Hepatocyte (in vitro differentiated cells): ENCODE measurements at regions not wholly inside any gene's neighbourhood (a gene's known extent, or its start where the extent isn't known, plus 50 kb on each side); places are given as distances from the start of the nearest gene placed in this dataset.

Experiments
- CTCF ChIP-seq: fragments of 200-600 bp; sonication (generic); IDR thresholded peaks from 2 replicates; pipeline ENCODE4 v1.5.1; 2016; ENCODE audit warnings: antibody characterized with exemption, mild to moderate bottlenecking; ENCODE audit not compliant: poor library complexity
- EZH2 ChIP-seq: fragments of 200-600 bp; sonication (generic); IDR thresholded peaks from 2 replicates; pipeline ENCODE4 v1.6.1; 2016; ENCODE audit warnings: antibody characterized with exemption, mild to moderate bottlenecking, borderline replicate concordance
- EZH2phosphoT487 ChIP-seq: fragments of 200-600 bp; sonication (generic); IDR thresholded peaks from one replicate; pipeline ENCODE4 v1.6.1; 2018; ENCODE audit warnings: antibody characterized with exemption, mild to moderate bottlenecking, low read depth, moderate library complexity; ENCODE audit not compliant: unreplicated experiment, severe bottlenecking

GRCh38 chr19:29076963-29077362 lies 136.0 kb downstream of the UQCRFS1 start:
- no peak for TF ChIP-seq CTCF
- no peak for TF ChIP-seq EZH2
- no peak for TF ChIP-seq EZH2phosphoT487
